ENCODE measurements at regions not wholly inside any gene's neighbourhood (a gene's known extent, or its start where the extent isn't known, plus 50 kb on each side); places are given as distances from the start of the nearest gene placed in this dataset.

GRCh38 chr7:26460351-26461085 lies 168.9 kb downstream of the SNX10 start:
- CTCF ChIA-PET (ENCODE audit: partially characterized antibody) = interaction anchor here (1.4 kb wide), 1 partner anchor 7 kb away, joined by 3 read pairs; no protein-coding TSS in a partner anchor
- no peak overlapping the region for H3K18ac ChIP-seq (ENCODE audit: extremely low read depth, low read length)
- no peaks in the 10 kb centered on the region for H3K36me3 ChIP-seq (ENCODE audit: control insufficient read depth in 2 of 4, insufficient read depth in 4 of 4, low read length in 3 of 4)
- WGBS, 2 experiments (ENCODE audit: extremely low coverage in 1 of 2, insufficient coverage in 1 of 2, insufficient read length in 1 of 2, insufficient replicate concordance in 2 of 2, low coverage in 1 of 2, low lambda C conversion rate in 2 of 2, missing lambda C conversion rate in 1 of 2) = 93% methylated on average over 4 of the region's 4 CpGs; no CpG with 5 or more reads in 1 of the 2 experiments
- no peak overlapping the region for H2BK120ac ChIP-seq (replicated peaks; ENCODE audit: low read depth, low read length)
- no peaks in the 10 kb centered on the region for H3K9me3 ChIP-seq (ENCODE audit: insufficient read depth in 2 of 2, low read depth in 1 of 2, low read length in 1 of 2)
- no peak overlapping the region for H2BK15ac ChIP-seq (ENCODE audit: low read length)
- H3K4me2 ChIP-seq (ENCODE audit: insufficient read depth in 1 of 2, low read depth in 2 of 2, low read length in 2 of 2) = no peak overlapping the region
- no peak overlapping the region for H4K91ac ChIP-seq (replicated peaks; ENCODE audit: insufficient read length, low read length)
- no peak overlapping the region for H3K4ac ChIP-seq (replicated peaks; ENCODE audit: insufficient read length, low read depth, low read length)
- no peak overlapping the region for H2BK12ac ChIP-seq (ENCODE audit: low read depth, low read length)
- no peak for DNase-seq (ENCODE audit: low read depth in 1 of 2, low spot score in 2 of 2)
- POLR2A ChIA-PET (ENCODE audit: partially characterized antibody) = interaction anchor here (1.0 kb wide), 1 partner anchor 23 kb away, joined by 4 read pairs; no protein-coding TSS in a partner anchor
- no peaks in the 10 kb centered on the region for H3K27me3 ChIP-seq (replicated peaks in 1 of 4; ENCODE audit: control insufficient read depth in 3 of 4, extremely low read depth in 1 of 4, insufficient read depth in 3 of 4, low read length in 3 of 4)
- no peak overlapping the region for H3K9ac ChIP-seq (replicated peaks in 1 of 4; ENCODE audit: extremely low read depth in 1 of 4, low read depth in 3 of 4, low read length in 3 of 4)
- no peak overlapping the region for H3K56ac ChIP-seq (replicated peaks; ENCODE audit: insufficient read length, low read depth, low read length)
- H4K5ac ChIP-seq (ENCODE audit: insufficient read length, low read depth, low read length) = no peak overlapping the region
- no peak overlapping the region for H2AFZ ChIP-seq (ENCODE audit: low read length)
- no peak overlapping the region for H3K27ac ChIP-seq (ENCODE audit: low read depth, low read length)
- no peak overlapping the region for H3K4me3 ChIP-seq (ENCODE audit: extremely low read depth in 1 of 4, insufficient read depth in 2 of 4, low read depth in 3 of 4, low read length in 4 of 4)
- H4K8ac ChIP-seq (ENCODE audit: extremely low read depth, insufficient read depth, low read length) = no peak overlapping the region
- no peak for FAIRE-seq
- H2BK5ac ChIP-seq (ENCODE audit: low read depth, low read length) = no peak overlapping the region
- no peak overlapping the region for H3K14ac ChIP-seq (ENCODE audit: insufficient read length)
- H3K23ac ChIP-seq (ENCODE audit: insufficient read length) = no peak overlapping the region
- H4K20me1 ChIP-seq (replicated peaks in 1 of 2; ENCODE audit: control insufficient read depth in 1 of 2, insufficient read depth in 2 of 2, low read length in 2 of 2) = no peaks in the 10 kb centered on the region
- no peaks in the 10 kb centered on the region for H3K4me1 ChIP-seq (replicated peaks in 1 of 4; ENCODE audit: control insufficient read depth in 3 of 4, insufficient read depth in 4 of 4, low read length in 3 of 4)
- H2AK5ac ChIP-seq (ENCODE audit: low read depth, low read length) = no peak overlapping the region
- no peaks in the 10 kb centered on the region for H3K23me2 ChIP-seq (ENCODE audit: low read depth, low read length)
- H3K79me1 ChIP-seq (ENCODE audit: low read depth, low read length) = no peaks in the 10 kb centered on the region
- no peaks in the 10 kb centered on the region for H3K79me2 ChIP-seq (ENCODE audit: control insufficient read depth in 1 of 2, insufficient read depth in 2 of 2, low read length in 2 of 2)
- H2BK20ac ChIP-seq (ENCODE audit: low read length) = no peak overlapping the region
- no peak for TF ChIP-seq SP1 (IDR thresholded peaks at IDR 0.05; ENCODE audit: low read depth, low read length)
- no peak for TF ChIP-seq GTF2F1 (IDR thresholded peaks at IDR 0.05; ENCODE audit: borderline replicate concordance, low read depth, low read length)
- TF ChIP-seq BCL11A (IDR thresholded peaks at IDR 0.05; ENCODE audit: low read depth in 2 of 2, low read length in 2 of 2) = no peak
- TF ChIP-seq ATF3 (IDR thresholded peaks at IDR 0.05; ENCODE audit: insufficient read depth, low read depth, low read length) = no peak
- no peak for TF ChIP-seq POLR2AphosphoS5 (IDR thresholded peaks at IDR 0.05; ENCODE audit: low read depth, low read length)
- no peak for TF ChIP-seq YY1 (IDR thresholded peaks at IDR 0.05; ENCODE audit: low read depth, low read length)
- TF ChIP-seq SP2 (IDR thresholded peaks at IDR 0.05; ENCODE audit: low read length) = no peak
- TF ChIP-seq POLR2A (IDR thresholded peaks at IDR 0.05; ENCODE audit: control extremely low read depth in 1 of 2, low read depth in 2 of 2, low read length in 2 of 2) = no peak
- TF ChIP-seq ASH2L (IDR thresholded peaks at IDR 0.05; ENCODE audit: low read length) = no peak
- no peak for TF ChIP-seq MAFK (IDR thresholded peaks at IDR 0.05; ENCODE audit: low read depth, low read length)
- no peak for TF ChIP-seq CBX8 (IDR thresholded peaks at IDR 0.05; ENCODE audit: borderline replicate concordance, low read depth, low read length)
- no peak for TF ChIP-seq JUN (IDR thresholded peaks at IDR 0.05; ENCODE audit: low read depth, low read length)
- TF ChIP-seq SUZ12 (IDR thresholded peaks at IDR 0.05; ENCODE audit: low read length) = no peak
- TF ChIP-seq RBBP5 (IDR thresholded peaks at IDR 0.05; ENCODE audit: borderline replicate concordance, low read depth, low read length) = no peak
- no peak for TF ChIP-seq TCF12 (IDR thresholded peaks at IDR 0.05; ENCODE audit: low read depth, low read length)
